ENCODE measurements at regions not wholly inside any gene's neighbourhood (a gene's known extent, or its start where the extent isn't known, plus 50 kb on each side); places are given as distances from the start of the nearest gene placed in this dataset.
"Not testable (repeated sequence)": the region's sequence is repeated elsewhere in the genome, so short reads cannot be mapped to it uniquely, and the experiment has no call there.

DNA sequence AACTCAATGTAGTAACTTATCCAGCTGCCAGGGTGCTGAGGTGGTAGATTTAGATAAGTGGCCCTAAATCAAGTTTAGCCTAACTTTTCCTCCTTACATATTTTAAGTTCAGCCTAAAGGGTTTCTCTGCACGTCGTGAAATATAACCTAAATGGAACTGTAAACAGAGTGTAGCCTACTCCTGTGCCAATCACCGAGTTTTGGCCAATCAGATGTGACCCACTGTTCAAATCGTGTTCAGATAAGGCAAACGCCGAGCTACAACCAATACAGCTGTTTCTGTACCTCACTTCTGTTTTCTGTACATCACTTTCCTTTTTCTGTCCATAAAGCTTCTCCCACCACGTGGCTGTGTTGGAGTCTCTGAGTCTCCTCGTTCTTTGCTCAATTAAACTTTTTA lies 904.2 kb upstream of the POT1 start:
- DNase-seq (ENCODE audit: low spot score), result no peak
- no peak for TF ChIP-seq CTCF (IDR thresholded peaks at IDR 0.05)
- no peak for ATAC-seq (ENCODE audit: low FRiP score)

DNA sequence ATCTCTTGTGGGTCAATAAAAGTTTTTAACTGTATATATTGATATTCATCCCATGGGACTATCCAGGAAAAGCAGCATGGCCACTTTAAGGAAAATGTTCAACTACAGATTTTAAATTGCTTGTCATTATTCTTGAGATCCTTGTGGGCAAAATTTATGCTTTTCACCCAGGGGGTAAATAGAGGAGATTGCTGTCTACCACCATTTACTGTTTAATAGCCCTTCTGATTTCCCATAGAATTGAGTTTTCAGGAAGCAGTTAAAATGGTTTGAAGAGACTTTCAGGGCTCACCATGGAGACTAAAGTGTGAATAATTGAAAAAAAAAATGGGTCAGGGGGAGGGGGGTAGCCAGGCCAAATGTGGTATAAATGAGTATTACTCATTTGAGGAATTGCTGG lies 901.1 kb upstream of the POT1 start:
- no peak for TF ChIP-seq CTCF (IDR thresholded peaks at IDR 0.05)
- ATAC-seq (ENCODE audit: low FRiP score), result no peak
- no peak for DNase-seq (ENCODE audit: low spot score)

DNA sequence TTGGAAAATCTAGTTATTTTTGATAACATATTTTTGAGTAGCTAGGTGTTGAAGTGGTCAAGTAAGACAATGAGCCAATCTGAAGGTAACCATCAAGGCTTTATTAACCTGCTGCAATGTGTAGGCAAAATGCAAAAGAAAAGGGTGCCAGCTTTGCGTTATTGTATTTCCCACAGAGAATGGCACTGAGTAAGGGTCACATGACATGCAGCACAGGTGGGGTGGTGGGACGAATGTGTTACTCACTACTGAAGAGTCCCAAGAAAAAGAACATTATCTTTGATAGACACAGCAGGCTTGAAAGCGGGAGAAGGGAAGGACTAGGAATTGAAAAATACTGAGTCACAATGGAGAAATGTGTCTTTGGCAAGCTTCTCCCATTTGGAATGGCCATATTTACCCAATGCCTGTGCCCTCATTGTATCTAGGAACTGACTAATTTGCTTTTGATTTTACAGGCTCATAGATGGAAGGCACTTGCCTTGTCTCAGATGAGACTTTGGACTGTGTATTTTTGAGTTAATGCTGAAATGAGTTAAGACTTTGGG lies 898.6 kb upstream of the POT1 start:
- no peak for ATAC-seq (ENCODE audit: low FRiP score)
- no peak for TF ChIP-seq CTCF (IDR thresholded peaks at IDR 0.05)
- DNase-seq (ENCODE audit: low spot score), result no peak

DNA sequence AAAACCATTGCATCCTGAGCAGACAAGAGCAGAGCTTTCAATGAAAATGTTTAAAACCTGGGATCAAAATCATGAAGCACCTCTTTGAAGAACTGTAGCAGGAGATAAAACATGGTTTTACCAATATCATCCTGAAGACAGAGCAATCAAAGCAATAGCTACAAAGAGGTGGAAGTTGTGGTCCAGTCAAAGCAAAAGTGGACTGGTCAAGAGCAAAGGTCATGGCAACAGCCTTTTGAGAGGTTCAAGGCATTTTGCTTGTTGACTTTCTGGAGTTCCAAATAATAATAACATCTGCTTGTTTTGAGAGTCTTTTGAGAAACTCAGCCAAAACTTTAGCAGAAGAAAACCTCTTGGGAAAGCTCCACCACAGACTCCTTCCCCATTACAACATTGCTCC lies 893.9 kb upstream of the POT1 start:
- TF ChIP-seq CTCF (IDR thresholded peaks at IDR 0.05), result no peak
- DNase-seq (ENCODE audit: low spot score), result no peak
- ATAC-seq (ENCODE audit: low FRiP score), result no peak

GRCh38 chr7:125820495-125820894 lies 890.9 kb upstream of the POT1 start:
- ATAC-seq (ENCODE audit: low FRiP score), result no peak
- TF ChIP-seq CTCF (IDR thresholded peaks at IDR 0.05), result no peak
- DNase-seq (ENCODE audit: low spot score), result no peak

DNA sequence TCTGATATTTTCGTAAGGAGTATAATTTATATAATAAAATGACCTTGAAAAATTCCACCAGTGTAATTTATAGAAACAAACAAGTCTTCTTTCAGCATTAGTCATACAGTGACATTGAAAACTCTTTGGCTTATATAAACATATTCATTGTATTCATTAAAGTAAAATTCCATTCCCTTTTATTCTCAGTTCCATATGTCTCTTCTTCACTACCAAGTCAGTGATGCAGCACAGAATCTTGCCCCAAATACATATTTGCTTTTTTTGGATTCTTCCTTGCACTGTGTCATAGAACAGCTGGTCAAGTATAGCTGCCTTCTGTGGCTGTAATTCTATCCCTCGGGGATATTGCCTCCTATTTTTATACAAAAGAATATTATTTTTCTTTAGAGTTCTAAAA lies 884.5 kb upstream of the POT1 start:
- no peak for ATAC-seq (ENCODE audit: low FRiP score)
- DNase-seq (ENCODE audit: low spot score), result no peak
- no peak for TF ChIP-seq CTCF (IDR thresholded peaks at IDR 0.05)

DNA sequence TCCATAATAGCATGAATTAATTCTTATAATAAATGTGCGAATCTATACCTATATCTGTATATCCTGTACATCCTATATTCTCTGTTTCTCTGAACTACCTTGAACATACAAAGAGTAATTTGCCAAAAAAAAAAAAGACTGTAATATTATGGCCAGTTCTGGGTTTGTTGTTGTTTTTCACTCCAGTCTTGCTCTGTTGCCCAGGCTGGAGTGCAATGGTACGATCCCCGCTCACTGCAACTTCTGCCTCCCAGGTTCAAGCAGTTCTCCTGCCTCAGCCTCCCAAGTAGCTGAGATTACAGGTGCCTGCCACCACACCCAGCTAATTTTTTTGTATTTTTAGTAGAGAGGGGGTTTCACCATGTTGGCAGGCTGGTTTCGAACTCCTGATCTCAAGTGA lies 876.9 kb upstream of the POT1 start:
- not testable (repeated sequence) for DNase-seq (ENCODE audit: low spot score); ATAC-seq (ENCODE audit: low FRiP score)

GRCh38 chr7:125804273-125804672 lies 874.6 kb upstream of the POT1 start:
- DNase-seq (ENCODE audit: low spot score) (no peak), ATAC-seq (ENCODE audit: low FRiP score) (no peak)
- no peak for TF ChIP-seq CTCF (IDR thresholded peaks at IDR 0.05)

All from omental fat pad (tissue), 3 donors.